Nephron (organoid): ENCODE measurements at regions not wholly inside any gene's neighbourhood (a gene's known extent, or its start where the extent isn't known, plus 50 kb on each side); places are given as distances from the start of the nearest gene placed in this dataset.

ENCODE experiments used
- H3K27ac Mint-ChIP-seq, 3 experiments: 2 replicates each; pipeline ENCODE4 v1.8.0; 2020; ENCODE audit warnings: mixed read lengths in 3 of 3, mild to moderate bottlenecking in 2 of 3, moderate library complexity in 1 of 3
- H3K27me3 Mint-ChIP-seq: 2 replicates; pipeline ENCODE4 v1.8.0; 2021; ENCODE audit warnings: low read depth, mild to moderate bottlenecking, moderate library complexity, mixed read lengths
- H3K36me3 Mint-ChIP-seq: 2 replicates; pipeline ENCODE4 v1.8.0; 2020; ENCODE audit warnings: low read depth, mixed read lengths
- H3K4me1 Mint-ChIP-seq: 2 replicates; pipeline ENCODE4 v1.8.0; 2020; ENCODE audit warnings: mixed read lengths
- H3K4me3 Mint-ChIP-seq, 3 experiments: 2 replicates each; pipeline ENCODE4 v1.8.0; 2020; ENCODE audit warnings: mild to moderate bottlenecking in 3 of 3, mixed read lengths in 3 of 3, moderate library complexity in 2 of 3
- H3K9me3 Mint-ChIP-seq: 2 replicates; pipeline ENCODE4 v1.8.0; 2020; ENCODE audit warnings: mixed read lengths
- CTCF ChIP-seq, 3 experiments: fragments of 200-600 bp; sonication (generic); IDR thresholded peaks; one replicate each; pipeline ENCODE4 v1.5.0; 2021; ENCODE audit warnings: antibody characterized with exemption in 3 of 3; ENCODE audit not compliant: unreplicated experiment in 3 of 3

DNA sequence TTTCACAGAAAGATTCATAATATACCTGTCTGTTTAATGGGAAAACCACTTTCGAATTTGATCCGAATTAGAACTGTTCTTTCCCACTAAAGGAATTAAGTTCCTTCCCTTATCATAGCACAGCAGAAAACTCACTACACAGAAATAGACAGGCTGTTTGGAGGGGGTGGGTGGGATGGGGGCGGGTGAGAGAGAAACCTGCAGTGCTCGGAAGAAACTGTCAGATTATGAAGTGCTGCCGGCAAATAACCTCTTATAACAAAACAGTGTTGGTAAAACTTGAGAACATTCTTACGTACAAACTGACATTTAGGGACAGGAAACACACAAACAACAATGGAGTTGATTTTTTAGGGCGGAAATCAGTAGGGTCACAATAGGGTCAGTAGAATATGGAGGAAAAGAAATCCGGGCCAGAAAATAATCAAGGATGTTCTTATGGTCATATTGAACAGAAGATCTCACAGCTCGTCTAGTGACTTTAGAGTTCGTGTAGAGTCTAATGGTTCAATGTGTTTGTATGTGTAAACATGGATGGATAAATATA, 756.0 kb upstream of the LRATD1 start:
- no peak for TF ChIP-seq CTCF (IDR thresholded peaks at IDR 0.05; ENCODE audit: unreplicated experiment in 3 of 3)
- H3K27ac Mint-ChIP-seq: no peak overlapping the region
- H3K9me3 Mint-ChIP-seq: no peaks in the 10 kb centered on the region
- H3K36me3 Mint-ChIP-seq: no peaks in the 10 kb centered on the region
- no peaks in the 10 kb centered on the region for H3K27me3 Mint-ChIP-seq
- no peak overlapping the region for H3K4me3 Mint-ChIP-seq
- H3K4me1 Mint-ChIP-seq: no peaks in the 10 kb centered on the region

DNA sequence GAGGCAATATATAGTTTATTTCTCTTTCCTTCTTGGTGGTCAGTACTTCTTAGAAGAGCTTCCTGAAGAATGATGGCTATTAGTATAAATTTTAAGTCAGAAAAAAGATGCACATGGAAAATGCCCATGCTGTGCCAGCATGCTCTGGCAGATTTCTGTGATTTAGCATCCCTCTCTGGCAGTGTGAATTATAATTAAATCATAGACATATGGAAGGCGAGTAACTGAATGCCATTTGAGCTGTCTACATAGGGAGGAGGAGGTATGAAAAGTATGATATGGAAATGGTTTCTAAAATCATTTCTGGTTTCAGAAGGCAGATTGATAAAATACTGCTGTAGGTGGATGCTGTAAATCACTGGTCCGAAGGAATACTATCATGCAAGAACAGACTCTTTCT, 754.9 kb upstream of the LRATD1 start:
- Mint-ChIP-seq H3K27ac (no peak overlapping the region), H3K27me3 (no peaks in the 10 kb centered on the region), H3K36me3 (no peaks in the 10 kb centered on the region), H3K4me1 (no peaks in the 10 kb centered on the region), H3K4me3 (no peak overlapping the region), H3K9me3 (no peaks in the 10 kb centered on the region)
- TF ChIP-seq CTCF (IDR thresholded peaks at IDR 0.05; ENCODE audit: unreplicated experiment in 3 of 3): no peak

DNA sequence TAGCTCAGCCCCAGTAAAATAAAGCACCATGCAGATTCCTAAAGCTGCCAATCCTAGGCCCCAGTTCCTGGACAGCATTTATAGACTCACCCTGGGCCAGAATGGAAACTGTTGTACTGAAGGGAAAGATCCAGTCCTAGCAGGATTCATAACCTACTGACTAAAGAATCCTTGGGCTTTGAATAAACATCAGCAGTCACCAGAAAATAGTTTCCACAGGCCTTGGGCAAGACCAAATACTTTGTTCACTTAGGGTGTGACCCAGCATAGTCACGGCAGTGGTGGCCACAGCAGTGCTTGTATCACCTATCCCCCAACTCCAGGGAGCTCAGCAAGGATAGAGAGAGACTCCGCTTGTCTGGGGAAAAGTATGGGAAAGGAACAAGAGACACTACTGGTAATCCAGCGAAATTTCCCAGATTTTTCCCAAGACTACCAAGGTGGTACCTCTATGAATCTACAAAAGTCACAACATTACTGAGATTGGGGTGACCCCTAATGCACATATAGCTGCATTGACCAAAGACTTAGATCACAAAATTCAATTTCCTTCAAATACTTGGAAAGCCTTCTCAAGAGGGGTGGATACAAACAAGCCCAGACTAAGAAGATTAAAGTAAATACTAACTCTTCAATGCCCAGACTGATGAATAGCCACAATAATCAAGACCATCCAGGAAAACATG, 748.1 kb upstream of the LRATD1 start:
- Mint-ChIP-seq H3K4me3 (no peak overlapping the region), H3K4me1 (no peaks in the 10 kb centered on the region), H3K27me3 (no peaks in the 10 kb centered on the region), H3K9me3 (no peaks in the 10 kb centered on the region), H3K27ac (no peak overlapping the region), H3K36me3 (no peaks in the 10 kb centered on the region)
- TF ChIP-seq CTCF (IDR thresholded peaks at IDR 0.05; ENCODE audit: unreplicated experiment in 3 of 3): no peak

GRCh38 chr2:13901526-13901925, 731.0 kb upstream of the LRATD1 start:
- H3K4me3 Mint-ChIP-seq: no peak overlapping the region
- TF ChIP-seq CTCF (IDR thresholded peaks at IDR 0.05; ENCODE audit: unreplicated experiment in 3 of 3): no peak
- no peaks in the 10 kb centered on the region for H3K27me3 Mint-ChIP-seq
- H3K4me1 Mint-ChIP-seq: no peaks in the 10 kb centered on the region
- no peaks in the 10 kb centered on the region for H3K36me3 Mint-ChIP-seq
- H3K9me3 Mint-ChIP-seq: no peaks in the 10 kb centered on the region
- H3K27ac Mint-ChIP-seq: no peak overlapping the region

DNA sequence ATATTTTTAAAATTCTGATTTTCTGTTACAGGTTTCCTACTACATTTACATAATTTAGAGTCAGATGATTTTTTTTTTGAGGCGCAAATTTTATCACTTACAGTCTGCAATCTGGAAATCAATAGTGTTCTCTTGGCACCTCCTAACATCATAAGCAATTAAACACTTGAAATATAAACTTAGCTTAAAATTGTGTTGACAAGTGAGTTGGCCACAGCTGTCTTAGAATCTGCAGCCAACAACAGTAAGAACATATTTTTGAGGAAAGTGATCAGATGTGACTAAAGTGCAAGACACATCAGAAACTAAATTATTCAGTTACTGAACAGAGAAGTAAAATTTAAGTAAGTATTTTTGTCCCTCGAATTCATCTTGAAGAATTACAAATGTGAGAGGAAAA, 726.7 kb upstream of the LRATD1 start:
- Mint-ChIP-seq H3K9me3 (no peaks in the 10 kb centered on the region), H3K27me3 (no peaks in the 10 kb centered on the region), H3K36me3 (no peaks in the 10 kb centered on the region), H3K27ac (no peak overlapping the region), H3K4me3 (no peak overlapping the region), H3K4me1 (no peaks in the 10 kb centered on the region)
- no peak for TF ChIP-seq CTCF (IDR thresholded peaks at IDR 0.05; ENCODE audit: unreplicated experiment in 3 of 3)

DNA sequence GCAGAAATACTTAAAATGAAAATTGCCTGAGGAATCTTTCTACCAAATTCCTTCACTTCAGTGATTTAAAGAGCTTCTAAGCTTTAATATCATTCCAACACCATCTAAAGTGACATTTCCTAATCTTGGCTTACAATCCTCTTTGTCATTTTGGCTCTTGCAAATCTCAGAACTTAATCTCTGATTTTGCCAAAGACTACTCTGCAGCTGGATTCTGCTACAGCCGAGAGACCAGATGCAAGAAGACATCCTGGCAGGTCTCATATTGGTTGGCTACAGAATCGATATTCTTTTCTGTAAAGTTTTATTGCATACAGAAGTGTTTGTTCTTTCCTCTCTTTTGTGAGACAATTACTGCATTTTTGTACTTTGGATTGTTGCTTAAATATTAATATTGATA, 716.5 kb upstream of the LRATD1 start:
- Mint-ChIP-seq H3K36me3 (no peaks in the 10 kb centered on the region), H3K9me3 (peaks cover 5% of the 10 kb centered on the region), H3K27me3 (no peaks in the 10 kb centered on the region), H3K27ac (no peak overlapping the region), H3K4me1 (no peaks in the 10 kb centered on the region), H3K4me3 (no peak overlapping the region)
- no peak for TF ChIP-seq CTCF (IDR thresholded peaks at IDR 0.05; ENCODE audit: unreplicated experiment in 3 of 3)
